Keratinocyte (primary cell): ENCODE measurements at regions not wholly inside any gene's neighbourhood (a gene's known extent, or its start where the extent isn't known, plus 50 kb on each side); places are given as distances from the start of the nearest gene placed in this dataset.

Source experiments
- DNase-seq: peaks from one replicate; pipeline ENCODE4 v3.0.0-alpha.2; 2011; ENCODE audit warnings: low read depth, missing footprints, low spot score
- FAIRE-seq: peaks from 2 replicates; lab custom pipeline; 2011; peaks lifted over from hg19 to GRCh38; lab: Jason Lieb, UNC
- H2AFZ ChIP-seq: 2 replicates; pipeline ENCODE4 v1.6.0; 2012; ENCODE audit warnings: low read length, control low read depth, inconsistent platforms; ENCODE audit not compliant: control insufficient read depth
- H3K27ac ChIP-seq: 2 replicates; pipeline ENCODE4 v1.5.1; 2011; ENCODE audit warnings: low read length; ENCODE audit not compliant: control insufficient read depth, insufficient read depth
- H3K27me3 ChIP-seq: 3 replicates; pipeline ENCODE4 v1.6.0; 2011; ENCODE audit warnings: low read length; ENCODE audit not compliant: control insufficient read depth, insufficient read depth; ENCODE audit errors: extremely low read depth
- H3K36me3 ChIP-seq, 2 experiments: 2 replicates in 1 of 2; 3 replicates in 1 of 2; pipeline ENCODE4 v1.5.1; 2011; ENCODE audit warnings: low read length in 2 of 2, mild to moderate bottlenecking in 1 of 2; ENCODE audit not compliant: control insufficient read depth in 2 of 2, insufficient read depth in 2 of 2; ENCODE audit errors: extremely low read depth in 1 of 2
- H3K4me1 ChIP-seq: 3 replicates; pipeline ENCODE4 v1.5.1; 2011; ENCODE audit warnings: low read length; ENCODE audit not compliant: control insufficient read depth, insufficient read depth; ENCODE audit errors: extremely low read depth
- H3K4me2 ChIP-seq: 3 replicates; pipeline ENCODE4 v1.6.0; 2011; ENCODE audit warnings: low read depth, low read length; ENCODE audit not compliant: control insufficient read depth, insufficient read depth; ENCODE audit errors: extremely low read depth
- H3K4me3 ChIP-seq, 3 experiments: fragments of 200-600 bp in 1 of 3; sonication (generic) in 1 of 3; 2 replicates in 2 of 3; 3 replicates in 1 of 3; pipeline ENCODE4 v1.5.1; 2011 to 2016; ENCODE audit warnings: low read length in 3 of 3, mild to moderate bottlenecking in 3 of 3, control low read depth in 2 of 3, inconsistent platforms in 1 of 3, low read depth in 1 of 3, mixed read lengths in 1 of 3, mixed run types in 1 of 3, moderate library complexity in 1 of 3; ENCODE audit not compliant: control insufficient read depth in 2 of 3, insufficient read depth in 2 of 3; ENCODE audit errors: extremely low read depth in 1 of 3
- H3K79me2 ChIP-seq: 2 replicates; pipeline ENCODE4 v1.6.0; 2012; ENCODE audit warnings: low read length; ENCODE audit not compliant: control insufficient read depth, insufficient read depth
- H3K9ac ChIP-seq: 3 replicates; pipeline ENCODE4 v1.6.0; 2011; ENCODE audit warnings: low read length; ENCODE audit not compliant: control insufficient read depth, insufficient read depth; ENCODE audit errors: extremely low read depth
- H3K9me1 ChIP-seq: 3 replicates; pipeline ENCODE4 v1.6.0; 2011; ENCODE audit warnings: low read length; ENCODE audit not compliant: control insufficient read depth, insufficient read depth; ENCODE audit errors: extremely low read depth
- H3K9me3 ChIP-seq: 2 replicates; pipeline ENCODE4 v1.5.1; 2012; ENCODE audit warnings: low read depth, low read length; ENCODE audit not compliant: control insufficient read depth
- H4K20me1 ChIP-seq: 3 replicates; pipeline ENCODE4 v1.6.0; 2011; ENCODE audit warnings: low read length; ENCODE audit not compliant: control insufficient read depth, insufficient read depth; ENCODE audit errors: extremely low read depth
- CTCF ChIP-seq, 3 experiments: IDR thresholded peaks in 1 of 3; conservative IDR thresholded peaks in 1 of 3; optimal IDR thresholded peaks in 1 of 3; 2 replicates in 2 of 3; 3 replicates in 1 of 3; pipeline versions ENCODE3 to v1.5.1; 2011; ENCODE audit warnings: low read length in 3 of 3, mild to moderate bottlenecking in 3 of 3, moderate library complexity in 2 of 3, control low read depth in 1 of 3, inconsistent platforms in 1 of 3; ENCODE audit not compliant: insufficient read depth in 2 of 3; ENCODE audit errors: extremely low read depth in 1 of 3
- EZH2 ChIP-seq: IDR thresholded peaks from one replicate; pipeline ENCODE4 v1.6.1; 2012; ENCODE audit warnings: inconsistent platforms, mild to moderate bottlenecking, low read length, moderate library complexity
- dilution Hi-C: fragments of 300-500 bp; cut with MboI; formaldehyde crosslinking; loops from one replicate; pipeline ENCODE4 v1.7.0; 2020; ENCODE audit warnings: low sequenced_read_pairs; ENCODE audit not compliant: extremely low pct_ligation_motif_present

GRCh38 chr11:10373340-10373739 is 68.5 kb downstream of the ADM start:
- H3K27me3 ChIP-seq: no peaks in the 10 kb centered on the region
- no peak overlapping the region for H3K27ac ChIP-seq
- H3K4me1 ChIP-seq: no peaks in the 10 kb centered on the region
- no peak overlapping the region for H3K9ac ChIP-seq
- no peaks in the 10 kb centered on the region for H3K36me3 ChIP-seq
- H3K4me2 ChIP-seq: no peak overlapping the region
- no peak overlapping the region for H2AFZ ChIP-seq
- DNase-seq: no peak
- H3K79me2 ChIP-seq: no peaks in the 10 kb centered on the region
- FAIRE-seq: no peak
- H3K9me3 ChIP-seq: no peaks in the 10 kb centered on the region
- no peaks in the 10 kb centered on the region for H3K9me1 ChIP-seq
- H3K4me3 ChIP-seq: no peak overlapping the region
- no peak for TF ChIP-seq CTCF (optimal IDR thresholded peaks at IDR 0.05 in 1 of 3, IDR thresholded peaks at IDR 0.05 in 1 of 3, conservative IDR thresholded peaks at IDR 0.05 in 1 of 3; ENCODE audit: extremely low read depth in 1 of 3, insufficient read depth in 2 of 3, low read length in 3 of 3)
- H4K20me1 ChIP-seq: no peaks in the 10 kb centered on the region
- dilution Hi-C loops: no loop called here

- no peak overlapping the region for H3K9ac ChIP-seq
- H3K36me3 ChIP-seq: no peaks in the 10 kb centered on the region
- H4K20me1 ChIP-seq: no peaks in the 10 kb centered on the region
- no peak overlapping the region for H3K4me2 ChIP-seq
- H3K9me1 ChIP-seq: no peaks in the 10 kb centered on the region
- no peak overlapping the region for H2AFZ ChIP-seq
- H3K27me3 ChIP-seq: no peaks in the 10 kb centered on the region
- TF ChIP-seq CTCF (optimal IDR thresholded peaks at IDR 0.05 in 1 of 3, IDR thresholded peaks at IDR 0.05 in 1 of 3, conservative IDR thresholded peaks at IDR 0.05 in 1 of 3; ENCODE audit: extremely low read depth in 1 of 3, insufficient read depth in 2 of 3, low read length in 3 of 3) (no peak), EZH2 (no peak)
- DNase-seq: no peak
- no peak overlapping the region for H3K4me3 ChIP-seq
- H3K9me3 ChIP-seq: no peaks in the 10 kb centered on the region
- H3K79me2 ChIP-seq: no peaks in the 10 kb centered on the region
- dilution Hi-C loops: no loop called here
- no peak overlapping the region for H3K27ac ChIP-seq
- H3K4me1 ChIP-seq: no peaks in the 10 kb centered on the region
- FAIRE-seq: no peak
These were observed 69.1 kb downstream of the ADM start for GRCh38 chr11:10373929-10374328.
